Neural cell (in vitro differentiated cells): ENCODE measurements at regions not wholly inside any gene's neighbourhood (a gene's known extent, or its start where the extent isn't known, plus 50 kb on each side); places are given as distances from the start of the nearest gene placed in this dataset.

Source experiments
- H2AFZ ChIP-seq: fragments of 200-600, 300-800 bp; sonication (generic), shearing (Covaris generic); 2 replicates; pipeline ENCODE4 v1.6.0; 2014; ENCODE audit warnings: low read depth, mild to moderate bottlenecking, antibody characterized with exemption, low read length, moderate library complexity
- H3F3A ChIP-seq: fragments of 200-600 bp; shearing (Covaris generic); 2 replicates; pipeline ENCODE4 v1.6.1; 2016; ENCODE audit warnings: mild to moderate bottlenecking, moderate library complexity, mixed read lengths, antibody characterized with exemption, low read length; ENCODE audit not compliant: insufficient read depth, poor library complexity, severe bottlenecking
- H3K27ac ChIP-seq: fragments of 200-600, 300-800 bp; sonication (generic), shearing (Covaris generic); 2 replicates; pipeline ENCODE4 v1.5.1; 2014; ENCODE audit warnings: mild to moderate bottlenecking, low read length, moderate library complexity
- H3K27me3 ChIP-seq: fragments of 300-800, 200-600 bp; sonication (generic), shearing (Covaris generic); 2 replicates; pipeline ENCODE4 v1.6.0; 2014; ENCODE audit warnings: mild to moderate bottlenecking, low read depth, low read length, moderate library complexity; ENCODE audit not compliant: insufficient read depth
- H3K36me3 ChIP-seq: fragments of 300-800, 200-600 bp; sonication (generic), shearing (Covaris generic); 2 replicates; pipeline ENCODE4 v1.5.1; 2014; ENCODE audit warnings: mild to moderate bottlenecking, antibody characterized with exemption, low read length, moderate library complexity; ENCODE audit not compliant: insufficient read depth
- H3K4me2 ChIP-seq: fragments of 300-800, 200-600 bp; sonication (generic), shearing (Covaris generic); 2 replicates; pipeline ENCODE4 v1.6.0; 2014; ENCODE audit warnings: mild to moderate bottlenecking, low read length
- H3K4me3 ChIP-seq: fragments of 300-800, 200-600 bp; sonication (generic), shearing (Covaris generic); 2 replicates; pipeline ENCODE4 v1.5.1; 2014; ENCODE audit warnings: mild to moderate bottlenecking, low read length, moderate library complexity
- H3K79me2 ChIP-seq: fragments of 200-600 bp; shearing (Covaris generic); replicated peaks from 2 replicates; pipeline ENCODE4 v1.6.0; 2014; ENCODE audit warnings: mild to moderate bottlenecking, low read length, moderate library complexity; ENCODE audit not compliant: insufficient read depth
- H3K9ac ChIP-seq: fragments of 300-800, 200-600 bp; sonication (generic), shearing (Covaris generic); 2 replicates; pipeline ENCODE4 v1.6.1; 2016; ENCODE audit warnings: mild to moderate bottlenecking, low read length, mixed read lengths
- H3K9me2 ChIP-seq: fragments of 200-600 bp; shearing (Covaris generic); 2 replicates; pipeline ENCODE4 v1.6.1; 2016; ENCODE audit warnings: mild to moderate bottlenecking, low read length, mixed read lengths; ENCODE audit not compliant: insufficient read depth
- H3K9me3 ChIP-seq: fragments of 200-600, 300-800 bp; sonication (generic), shearing (Covaris generic); 2 replicates; pipeline ENCODE4 v1.6.1; 2016; ENCODE audit warnings: mild to moderate bottlenecking, mixed run types, low read length, moderate library complexity, mixed read lengths
- H4K20me1 ChIP-seq: fragments of 200-600 bp; shearing (Covaris generic); 2 replicates; pipeline ENCODE4 v1.6.1; 2016; ENCODE audit warnings: mild to moderate bottlenecking, mixed run types; ENCODE audit not compliant: insufficient read depth
- CTCF ChIP-seq: fragments of 450-650 bp; IDR thresholded peaks from 2 replicates; pipeline ENCODE4 v1.5.1; 2014; ENCODE audit warnings: antibody characterized with exemption, mild to moderate bottlenecking, moderate library complexity; ENCODE audit not compliant: poor library complexity, severe bottlenecking
- EP300 ChIP-seq: fragments of 450-650 bp; conservative IDR thresholded peaks from 2 replicates; pipeline ENCODE4 v1.6.1; 2014; ENCODE audit warnings: antibody characterized with exemption, mild to moderate bottlenecking, moderate library complexity; ENCODE audit not compliant: poor library complexity, severe bottlenecking
- EZH2 ChIP-seq: fragments of 200-600, 300-800 bp; shearing (Covaris generic), sonication (generic); IDR thresholded peaks from 2 replicates; pipeline ENCODE4 v1.6.1; 2014; ENCODE audit warnings: antibody characterized with exemption, low read length, borderline replicate concordance, mild to moderate bottlenecking; ENCODE audit not compliant: insufficient read depth, poor library complexity, severe bottlenecking
- MXI1 ChIP-seq: fragments of 450-650 bp; conservative IDR thresholded peaks from 2 replicates; pipeline ENCODE4 v1.6.1; 2014; ENCODE audit warnings: antibody characterized with exemption, mild to moderate bottlenecking; ENCODE audit not compliant: poor library complexity, severe bottlenecking
- POLR2AphosphoS5 ChIP-seq: IDR thresholded peaks from 2 replicates; pipeline ENCODE4 v1.6.1; 2012
- RAD21 ChIP-seq: fragments of 450-650 bp; conservative IDR thresholded peaks from 2 replicates; pipeline ENCODE4 v1.6.1; 2014; ENCODE audit warnings: antibody characterized with exemption, mild to moderate bottlenecking, moderate library complexity
- REST ChIP-seq: IDR thresholded peaks from 2 replicates; pipeline ENCODE4 v1.6.1; 2012; ENCODE audit warnings: borderline replicate concordance
- SMC3 ChIP-seq: fragments of 450-650 bp; conservative IDR thresholded peaks from 2 replicates; pipeline ENCODE4 v1.6.1; 2014; ENCODE audit warnings: antibody characterized with exemption, mild to moderate bottlenecking, moderate library complexity; ENCODE audit not compliant: poor library complexity
- TAF1 ChIP-seq: IDR thresholded peaks from 2 replicates; pipeline ENCODE4 v1.6.1; 2012; ENCODE audit warnings: low read depth

GRCh38 chrX:49762175-49762720 lies 66.5 kb upstream of the PAGE1 start:
- Histone ChIP-seq H3K9me3 (no peaks in the 10 kb centered on the region), H3K36me3 (no peaks in the 10 kb centered on the region), H3K9me2 (no peaks in the 10 kb centered on the region), H2AFZ (no peak overlapping the region), H4K20me1 (no peaks in the 10 kb centered on the region), H3F3A (no peaks in the 10 kb centered on the region), H3K27ac (no peak overlapping the region), H3K9ac (no peak overlapping the region), H3K4me2 (no peak overlapping the region), H3K4me3 (no peak overlapping the region), H3K27me3 (no peaks in the 10 kb centered on the region), H3K79me2 (no peaks in the 10 kb centered on the region)
- TF ChIP-seq RAD21 (no peak), REST (no peak), CTCF (no peak), POLR2AphosphoS5 (no peak), MXI1 (no peak)

- H3F3A ChIP-seq: no peaks in the 10 kb centered on the region
- H2AFZ ChIP-seq: no peak overlapping the region
- H4K20me1 ChIP-seq: no peaks in the 10 kb centered on the region
- H3K4me2 ChIP-seq: no peak overlapping the region
- H3K27me3 ChIP-seq: no peaks in the 10 kb centered on the region
- peak overlapping the region; percentile 67 for H3K27ac ChIP-seq
- no peaks in the 10 kb centered on the region for H3K36me3 ChIP-seq
- no peak overlapping the region for H3K4me3 ChIP-seq
- no peaks in the 10 kb centered on the region for H3K79me2 ChIP-seq
- H3K9ac ChIP-seq: no peak overlapping the region
- TF ChIP-seq RAD21 (peak; percentile 62), EP300 (no peak), CTCF (peak; percentile 67), TAF1 (no peak), SMC3 (peak; percentile 55), REST (no peak), MXI1 (no peak), POLR2AphosphoS5 (no peak), EZH2 (no peak)
- H3K9me3 ChIP-seq: no peaks in the 10 kb centered on the region
- no peaks in the 10 kb centered on the region for H3K9me2 ChIP-seq
Observed at GRCh38 chrX:49761481-49761880, 65.7 kb upstream of the PAGE1 start.
